NCI-H446 treated with DMSO at 0.1 percent for 48 hours (cell line): ENCODE measurements at regions not wholly inside any gene's neighbourhood (a gene's known extent, or its start where the extent isn't known, plus 50 kb on each side); places are given as distances from the start of the nearest gene placed in this dataset.
"Not testable (repeated sequence)": the region's sequence is repeated elsewhere in the genome, so short reads cannot be mapped to it uniquely, and the experiment has no call there.

Experiments used
- DNase-seq: peaks from one replicate; lab custom pipeline; 2025; lab: John Stamatoyannopoulos, UW

GRCh38 chr1:228796945-228797344 lies 61.7 kb downstream of the RHOU start:
- not testable (repeated sequence) for DNase-seq

GRCh38 chr1:228798035-228798434 lies 62.8 kb downstream of the RHOU start:
- no peak for DNase-seq

GRCh38 chr1:228798548-228798947 lies 63.3 kb downstream of the RHOU start:
- no peak for DNase-seq

GRCh38 chr1:228799924-228800323 lies 64.6 kb downstream of the RHOU start:
- DNase-seq: no peak

GRCh38 chr1:228801068-228801467 lies 65.8 kb downstream of the RHOU start:
- no peak for DNase-seq

GRCh38 chr1:228802386-228803220 lies 67.3 kb downstream of the RHOU start:
- DNase-seq: no peak

GRCh38 chr1:228803421-228803820 lies 68.1 kb downstream of the RHOU start:
- no peak for DNase-seq

- DNase-seq: no peak
Measured at GRCh38 chr1:228804173-228804572, 68.9 kb downstream of the RHOU start.

GRCh38 chr1:228804640-228805413 lies 69.5 kb downstream of the RHOU start:
- no peak for DNase-seq

- no peak for DNase-seq
Measured at GRCh38 chr1:228807904-228808605, 72.8 kb downstream of the RHOU start.

- DNase-seq: no peak
Measured at GRCh38 chr1:228809621-228810394, 74.5 kb downstream of the RHOU start.

- no peak for DNase-seq
Measured at GRCh38 chr1:228810395-228810758, 75.1 kb downstream of the RHOU start.

- DNase-seq: no peak
Measured at GRCh38 chr1:228810878-228811711, 75.8 kb downstream of the RHOU start.

- DNase-seq: no peak
Measured at GRCh38 chr1:228811712-228812305, 76.5 kb downstream of the RHOU start.

- DNase-seq: no peak
Measured at GRCh38 chr1:228812961-228813360, 77.7 kb downstream of the RHOU start.

- DNase-seq: no peak
Measured at GRCh38 chr1:228814176-228814575, 78.9 kb downstream of the RHOU start.

GRCh38 chr1:228818296-228818695 lies 83.0 kb downstream of the RHOU start:
- no peak for DNase-seq

- no peak for DNase-seq
Measured at GRCh38 chr1:228818928-228819630, 83.8 kb downstream of the RHOU start.

- no peak for DNase-seq
Measured at GRCh38 chr1:228821252-228821651, 86.0 kb downstream of the RHOU start.

- no peak for DNase-seq
Measured at GRCh38 chr1:228823200-228823599, 87.9 kb downstream of the RHOU start.
